DOHH2 (cell line): ENCODE measurements at regions not wholly inside any gene's neighbourhood (a gene's known extent, or its start where the extent isn't known, plus 50 kb on each side); places are given as distances from the start of the nearest gene placed in this dataset.

Experiments used
- EZH2phosphoT487 ChIP-seq: fragments of 200-600 bp; sonication (generic); IDR thresholded peaks from 2 replicates; pipeline ENCODE4 v1.6.1; 2017; ENCODE audit warnings: borderline replicate concordance, mild to moderate bottlenecking, antibody characterized with exemption, low read length, moderate library complexity, mixed read lengths
- TF ChIP-seq, protein P1 (sequence below): fragments of 200-600 bp; sonication (generic); IDR thresholded peaks from one replicate; pipeline ENCODE4 v1.5.1; 2014; ENCODE audit warnings: antibody characterized with exemption, mild to moderate bottlenecking, low read depth, low read length; ENCODE audit not compliant: poor library complexity, severe bottlenecking

- TF ChIP-seq, protein P1, sequence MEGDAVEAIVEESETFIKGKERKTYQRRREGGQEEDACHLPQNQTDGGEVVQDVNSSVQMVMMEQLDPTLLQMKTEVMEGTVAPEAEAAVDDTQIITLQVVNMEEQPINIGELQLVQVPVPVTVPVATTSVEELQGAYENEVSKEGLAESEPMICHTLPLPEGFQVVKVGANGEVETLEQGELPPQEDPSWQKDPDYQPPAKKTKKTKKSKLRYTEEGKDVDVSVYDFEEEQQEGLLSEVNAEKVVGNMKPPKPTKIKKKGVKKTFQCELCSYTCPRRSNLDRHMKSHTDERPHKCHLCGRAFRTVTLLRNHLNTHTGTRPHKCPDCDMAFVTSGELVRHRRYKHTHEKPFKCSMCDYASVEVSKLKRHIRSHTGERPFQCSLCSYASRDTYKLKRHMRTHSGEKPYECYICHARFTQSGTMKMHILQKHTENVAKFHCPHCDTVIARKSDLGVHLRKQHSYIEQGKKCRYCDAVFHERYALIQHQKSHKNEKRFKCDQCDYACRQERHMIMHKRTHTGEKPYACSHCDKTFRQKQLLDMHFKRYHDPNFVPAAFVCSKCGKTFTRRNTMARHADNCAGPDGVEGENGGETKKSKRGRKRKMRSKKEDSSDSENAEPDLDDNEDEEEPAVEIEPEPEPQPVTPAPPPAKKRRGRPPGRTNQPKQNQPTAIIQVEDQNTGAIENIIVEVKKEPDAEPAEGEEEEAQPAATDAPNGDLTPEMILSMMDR, result no peak
- TF ChIP-seq EZH2phosphoT487, result no peak
Observed at GRCh38 chr10:78624791-78625190, 444.0 kb upstream of the ZMIZ1 start.
